Hepatocyte (in vitro differentiated cells): ENCODE measurements at regions not wholly inside any gene's neighbourhood (a gene's known extent, or its start where the extent isn't known, plus 50 kb on each side); places are given as distances from the start of the nearest gene placed in this dataset.

ENCODE experiments used
- EZH2 ChIP-seq: fragments of 200-600 bp; sonication (generic); IDR thresholded peaks from 2 replicates; pipeline ENCODE4 v1.6.1; 2016; ENCODE audit warnings: antibody characterized with exemption, mild to moderate bottlenecking, borderline replicate concordance
- EZH2phosphoT487 ChIP-seq: fragments of 200-600 bp; sonication (generic); IDR thresholded peaks from one replicate; pipeline ENCODE4 v1.6.1; 2018; ENCODE audit warnings: antibody characterized with exemption, mild to moderate bottlenecking, low read depth, moderate library complexity; ENCODE audit not compliant: unreplicated experiment, severe bottlenecking
- TF ChIP-seq, protein P1 (sequence below): fragments of 200-600 bp; sonication (generic); IDR thresholded peaks from 2 replicates; pipeline ENCODE4 v1.5.1; 2016; ENCODE audit warnings: antibody characterized with exemption, mild to moderate bottlenecking; ENCODE audit not compliant: poor library complexity

- TF ChIP-seq, protein P1, sequence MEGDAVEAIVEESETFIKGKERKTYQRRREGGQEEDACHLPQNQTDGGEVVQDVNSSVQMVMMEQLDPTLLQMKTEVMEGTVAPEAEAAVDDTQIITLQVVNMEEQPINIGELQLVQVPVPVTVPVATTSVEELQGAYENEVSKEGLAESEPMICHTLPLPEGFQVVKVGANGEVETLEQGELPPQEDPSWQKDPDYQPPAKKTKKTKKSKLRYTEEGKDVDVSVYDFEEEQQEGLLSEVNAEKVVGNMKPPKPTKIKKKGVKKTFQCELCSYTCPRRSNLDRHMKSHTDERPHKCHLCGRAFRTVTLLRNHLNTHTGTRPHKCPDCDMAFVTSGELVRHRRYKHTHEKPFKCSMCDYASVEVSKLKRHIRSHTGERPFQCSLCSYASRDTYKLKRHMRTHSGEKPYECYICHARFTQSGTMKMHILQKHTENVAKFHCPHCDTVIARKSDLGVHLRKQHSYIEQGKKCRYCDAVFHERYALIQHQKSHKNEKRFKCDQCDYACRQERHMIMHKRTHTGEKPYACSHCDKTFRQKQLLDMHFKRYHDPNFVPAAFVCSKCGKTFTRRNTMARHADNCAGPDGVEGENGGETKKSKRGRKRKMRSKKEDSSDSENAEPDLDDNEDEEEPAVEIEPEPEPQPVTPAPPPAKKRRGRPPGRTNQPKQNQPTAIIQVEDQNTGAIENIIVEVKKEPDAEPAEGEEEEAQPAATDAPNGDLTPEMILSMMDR: no peak
- TF ChIP-seq EZH2phosphoT487 (no peak), EZH2 (no peak)
Observed at GRCh38 chr2:34403512-34403911, 804.4 kb upstream of the FAM98A start.
